ENCODE measurements at regions not wholly inside any gene's neighbourhood (a gene's known extent, or its start where the extent isn't known, plus 50 kb on each side); places are given as distances from the start of the nearest gene placed in this dataset.

DNA sequence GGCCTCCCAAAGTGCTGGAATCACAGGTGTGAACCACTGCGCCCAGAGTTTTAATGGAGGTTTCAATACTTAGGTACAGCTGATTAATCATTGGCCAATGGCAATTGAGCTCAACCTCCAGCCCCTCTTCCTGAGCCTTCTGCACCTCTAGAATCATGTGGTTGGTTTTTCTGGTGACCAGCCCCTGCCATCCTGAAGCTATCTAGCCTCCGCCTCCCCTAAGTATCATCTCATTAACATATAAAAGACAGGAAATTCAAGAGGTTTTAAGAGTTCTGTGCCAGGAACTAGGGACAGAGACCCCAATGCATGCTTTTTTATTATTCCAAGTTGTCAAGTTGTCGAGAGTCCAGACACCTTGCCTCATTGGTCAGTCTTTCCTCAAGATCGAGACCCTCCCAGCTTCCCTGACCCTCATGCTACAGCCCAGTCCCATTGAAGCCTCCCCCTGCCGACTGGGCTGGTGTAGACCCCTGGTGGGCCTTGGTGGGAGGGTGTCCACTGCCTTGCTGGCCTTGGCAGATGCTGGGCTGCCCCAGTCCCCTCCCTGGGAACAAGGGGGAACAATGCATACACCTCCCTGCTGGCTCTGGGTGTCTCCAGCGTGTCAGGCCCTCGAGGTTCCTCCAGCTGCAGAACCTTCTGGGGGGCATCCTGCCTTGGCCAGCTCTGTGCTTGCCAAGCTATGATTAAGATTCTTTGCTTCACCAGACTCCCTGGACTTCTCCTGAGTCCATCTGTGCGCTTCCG, 148.0 kb downstream of the CTTN start:
- Mint-ChIP-seq H3K4me3 (no peak overlapping the region), H3K4me1 (peaks cover 41 to 42% of the 10 kb centered on the region in 2 experiments), H3K27ac (peak overlapping the region in 2 of 3 experiments; percentile 11 to 52; a peak in 2 of 7 replicates), H3K9me3 (no peaks in the 10 kb centered on the region), H3K36me3 (ENCODE audit: insufficient read depth in 1 of 3, low read depth in 3 of 3) (no peaks in the 10 kb centered on the region), H3K27me3 (ENCODE audit: low read depth) (no peaks in the 10 kb centered on the region)
- no peaks in the 10 kb centered on the region for H4K20me1 ChIP-seq (ENCODE audit: control insufficient read depth, insufficient read depth, insufficient read length)
- no peak overlapping the region for H2BK20ac ChIP-seq (ENCODE audit: low read depth, low read length, poor library complexity, severe bottlenecking)
- peak overlapping the region; percentile 6 for H3K18ac ChIP-seq (ENCODE audit: insufficient read length, low read depth, low read length)
- H4K8ac ChIP-seq (replicated peaks; ENCODE audit: insufficient read length, low read depth, low read length) = no peak overlapping the region
- no peaks in the 10 kb centered on the region for H3K79me2 ChIP-seq (ENCODE audit: insufficient read depth, low read length)
- no peak overlapping the region for H3K27ac ChIP-seq (ENCODE audit: insufficient read length, low read depth, low read length)
- no peaks in the 10 kb centered on the region for H3K9me3 ChIP-seq (ENCODE audit: control insufficient read depth, low read depth, low read length)
- H2AFZ ChIP-seq (ENCODE audit: low read length) = no peak overlapping the region
- H2BK5ac ChIP-seq (ENCODE audit: insufficient read length, low read length) = no peak overlapping the region
- H3K56ac ChIP-seq (ENCODE audit: insufficient read length, low read depth, low read length) = no peak overlapping the region
- no peak overlapping the region for H3T11ph ChIP-seq (ENCODE audit: low read length)
- H3K4ac ChIP-seq (ENCODE audit: low read depth, low read length) = no peak overlapping the region
- H3K23ac ChIP-seq (ENCODE audit: insufficient read length, low read depth, low read length) = no peak overlapping the region
- no peak overlapping the region for H3K9ac ChIP-seq (ENCODE audit: extremely low read depth, insufficient read length, low read length)
- peaks cover 13% of the 10 kb centered on the region; the same call in 1 of the 2 replicates for H3K4me1 ChIP-seq (ENCODE audit: insufficient read depth, low read length)
- H3K4me2 ChIP-seq (ENCODE audit: insufficient read depth, insufficient read length, low read length) = no peak overlapping the region
- no CpG with 5 or more reads among the region's 9 CpGs for WGBS (ENCODE audit: extremely low coverage, insufficient read length, low lambda C conversion rate)
- no peak overlapping the region for H4K5ac ChIP-seq (ENCODE audit: insufficient read length, low read depth, low read length)
- H3K14ac ChIP-seq (ENCODE audit: insufficient read depth, low read length) = no peak overlapping the region; the same call in 1 of the 2 replicates
- no peak overlapping the region for H2BK15ac ChIP-seq (ENCODE audit: low read depth, low read length)
- no peak overlapping the region for H2AK5ac ChIP-seq (ENCODE audit: insufficient read length, low read length)
- no peaks in the 10 kb centered on the region for H3K27me3 ChIP-seq (ENCODE audit: insufficient read depth, low read length)
- TF ChIP-seq, protein P1, sequence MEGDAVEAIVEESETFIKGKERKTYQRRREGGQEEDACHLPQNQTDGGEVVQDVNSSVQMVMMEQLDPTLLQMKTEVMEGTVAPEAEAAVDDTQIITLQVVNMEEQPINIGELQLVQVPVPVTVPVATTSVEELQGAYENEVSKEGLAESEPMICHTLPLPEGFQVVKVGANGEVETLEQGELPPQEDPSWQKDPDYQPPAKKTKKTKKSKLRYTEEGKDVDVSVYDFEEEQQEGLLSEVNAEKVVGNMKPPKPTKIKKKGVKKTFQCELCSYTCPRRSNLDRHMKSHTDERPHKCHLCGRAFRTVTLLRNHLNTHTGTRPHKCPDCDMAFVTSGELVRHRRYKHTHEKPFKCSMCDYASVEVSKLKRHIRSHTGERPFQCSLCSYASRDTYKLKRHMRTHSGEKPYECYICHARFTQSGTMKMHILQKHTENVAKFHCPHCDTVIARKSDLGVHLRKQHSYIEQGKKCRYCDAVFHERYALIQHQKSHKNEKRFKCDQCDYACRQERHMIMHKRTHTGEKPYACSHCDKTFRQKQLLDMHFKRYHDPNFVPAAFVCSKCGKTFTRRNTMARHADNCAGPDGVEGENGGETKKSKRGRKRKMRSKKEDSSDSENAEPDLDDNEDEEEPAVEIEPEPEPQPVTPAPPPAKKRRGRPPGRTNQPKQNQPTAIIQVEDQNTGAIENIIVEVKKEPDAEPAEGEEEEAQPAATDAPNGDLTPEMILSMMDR (conservative IDR thresholded peaks at IDR 0.05) = no peak
- no peak for DNase-seq
- H3K79me1 ChIP-seq (ENCODE audit: insufficient read depth, low read depth, low read length, poor library complexity, severe bottlenecking) = no peaks in the 10 kb centered on the region
- H4K91ac ChIP-seq (ENCODE audit: insufficient read length, low read depth, low read length) = no peak overlapping the region
- no peak overlapping the region for H2BK12ac ChIP-seq (ENCODE audit: insufficient read length, low read depth, low read length)
- H3K23me2 ChIP-seq (ENCODE audit: insufficient read length, low read depth, low read length, poor library complexity, severe bottlenecking) = no peaks in the 10 kb centered on the region
- H2BK120ac ChIP-seq (ENCODE audit: low read depth, low read length, poor library complexity, severe bottlenecking) = no peak overlapping the region
